Esophagus squamous epithelium (tissue), 5 donors: ENCODE measurements at regions not wholly inside any gene's neighbourhood (a gene's known extent, or its start where the extent isn't known, plus 50 kb on each side); places are given as distances from the start of the nearest gene placed in this dataset.

ENCODE experiments used
- DNase-seq: peaks from one replicate; lab custom pipeline; 2025; lab: John Stamatoyannopoulos, UW
- H3K27ac ChIP-seq, 4 donors: fragments of 200-600 bp; sonication (generic); one replicate each; pipeline ENCODE4 v1.5.1; 2016 to 2019; ENCODE audit warnings: mild to moderate bottlenecking in 1 of 4
- H3K27me3 ChIP-seq, 4 donors: fragments of 200-600 bp; sonication (generic); 1 replicate in 3 of 4; 2 replicates in 1 of 4; pipeline versions ENCODE4 v1.5.1 to v1.6.0; 2017 to 2021; ENCODE audit warnings: antibody characterized with exemption in 1 of 4
- H3K36me3 ChIP-seq, 3 donors: fragments of 200-600 bp; sonication (generic); one replicate each; pipeline ENCODE4 v1.5.1; 2016 to 2019
- H3K4me1 ChIP-seq, 3 donors: fragments of 200-600 bp; sonication (generic); one replicate each; pipeline ENCODE4 v1.5.1; 2017 to 2019
- H3K4me3 ChIP-seq, 4 donors: fragments of 200-600 bp; sonication (generic); 1 replicate in 3 of 4; 2 replicates in 1 of 4; pipeline ENCODE4 v1.5.1; 2016 to 2019; ENCODE audit warnings: mild to moderate bottlenecking in 2 of 4, moderate library complexity in 1 of 4
- H3K9me3 ChIP-seq, 3 donors: fragments of 200-600 bp; sonication (generic); one replicate each; pipeline ENCODE4 v1.5.1; 2016 to 2019
- POLR2A ChIP-seq, 4 donors: fragments of 450-650 bp; IDR thresholded peaks; one replicate each; pipeline ENCODE4 v1.6.1; 2017; ENCODE audit warnings: antibody characterized with exemption in 4 of 4, mild to moderate bottlenecking in 4 of 4, moderate library complexity in 3 of 4
- WGBS, 2 donors: methylation state at CpG; one replicate each; pipeline ENCODE4 v1.1.5; 2018; 5-methylcytosine and 5-hydroxymethylcytosine counted together
- intact Hi-C: fragments of 100-400 bp; cut with DNase I; formaldehyde crosslinking; loops from one replicate; pipeline ENCODE4 v1.15.0; 2022
- TF ChIP-seq, protein P1 (sequence below), 6 experiments: fragments of 450-650 bp in 4 of 6; fragments of 200-600 bp in 2 of 6; sonication (generic) in 2 of 6; IDR thresholded peaks; one replicate each; pipeline ENCODE4 v1.5.1; 2016 to 2019; ENCODE audit warnings: antibody characterized with exemption in 6 of 6, mild to moderate bottlenecking in 4 of 6, moderate library complexity in 4 of 6
- donor health status: DM: yes; HTN: yes; CAD: no.

DNA sequence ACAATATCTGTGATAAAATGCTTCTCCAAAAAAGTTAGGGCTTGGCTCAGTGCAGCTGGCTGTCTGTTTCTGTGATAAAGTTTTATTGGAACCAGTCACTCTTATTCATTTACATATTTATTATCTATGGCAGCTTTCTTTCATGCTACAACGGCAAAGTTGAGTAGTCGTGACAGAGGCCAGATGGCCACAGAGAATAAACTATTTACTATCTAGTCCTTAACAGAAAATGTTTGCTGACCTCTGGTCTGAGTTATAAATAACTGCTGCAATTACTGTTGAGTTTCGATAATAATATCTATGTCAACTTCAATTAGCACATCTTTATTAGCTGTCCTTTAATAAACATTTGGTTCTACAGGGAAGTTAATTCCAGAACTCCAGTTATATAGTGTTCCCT, 180.2 kb upstream of the RUNX1 start:
- Histone ChIP-seq H3K4me1 (peaks cover 0 to 14% (median 0%) of the 10 kb centered on the region in 3 donors), H3K9me3 (no peaks in the 10 kb centered on the region), H3K36me3 (no peaks in the 10 kb centered on the region), H3K4me3 (no peak overlapping the region), H3K27me3 (no peaks in the 10 kb centered on the region), H3K27ac (no peak overlapping the region)
- intact Hi-C loops: no loop called here
- DNase-seq: no peak
- TF ChIP-seq POLR2A (IDR thresholded peaks at IDR 0.05): no peak
- TF ChIP-seq, protein P1, sequence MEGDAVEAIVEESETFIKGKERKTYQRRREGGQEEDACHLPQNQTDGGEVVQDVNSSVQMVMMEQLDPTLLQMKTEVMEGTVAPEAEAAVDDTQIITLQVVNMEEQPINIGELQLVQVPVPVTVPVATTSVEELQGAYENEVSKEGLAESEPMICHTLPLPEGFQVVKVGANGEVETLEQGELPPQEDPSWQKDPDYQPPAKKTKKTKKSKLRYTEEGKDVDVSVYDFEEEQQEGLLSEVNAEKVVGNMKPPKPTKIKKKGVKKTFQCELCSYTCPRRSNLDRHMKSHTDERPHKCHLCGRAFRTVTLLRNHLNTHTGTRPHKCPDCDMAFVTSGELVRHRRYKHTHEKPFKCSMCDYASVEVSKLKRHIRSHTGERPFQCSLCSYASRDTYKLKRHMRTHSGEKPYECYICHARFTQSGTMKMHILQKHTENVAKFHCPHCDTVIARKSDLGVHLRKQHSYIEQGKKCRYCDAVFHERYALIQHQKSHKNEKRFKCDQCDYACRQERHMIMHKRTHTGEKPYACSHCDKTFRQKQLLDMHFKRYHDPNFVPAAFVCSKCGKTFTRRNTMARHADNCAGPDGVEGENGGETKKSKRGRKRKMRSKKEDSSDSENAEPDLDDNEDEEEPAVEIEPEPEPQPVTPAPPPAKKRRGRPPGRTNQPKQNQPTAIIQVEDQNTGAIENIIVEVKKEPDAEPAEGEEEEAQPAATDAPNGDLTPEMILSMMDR (IDR thresholded peaks at IDR 0.05): no peak
- 69 to 74% methylated on average over 3 of the region's 3 CpGs for WGBS, 2 donors

DNA sequence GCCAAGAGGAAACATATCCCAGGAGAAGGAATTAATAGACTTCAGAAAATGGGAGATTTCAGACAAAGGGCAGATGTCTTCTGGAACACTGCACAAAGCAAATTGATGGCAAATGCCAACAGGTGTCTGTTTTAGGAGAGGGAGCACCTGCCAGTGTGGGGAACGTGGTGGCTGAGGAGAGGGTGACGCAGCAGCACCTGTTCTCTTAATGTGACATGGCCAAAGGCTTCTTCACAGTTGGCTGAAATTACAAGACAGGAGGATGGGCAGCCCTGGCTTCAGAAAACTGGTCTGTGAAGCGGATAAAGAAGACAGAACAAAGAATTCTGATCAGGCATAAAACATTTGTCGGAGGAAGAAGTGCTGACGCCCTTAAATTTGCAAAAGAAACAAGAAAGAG, 178.7 kb upstream of the RUNX1 start:
- H3K36me3 ChIP-seq: no peaks in the 10 kb centered on the region
- no peak overlapping the region for H3K27ac ChIP-seq
- no peak for TF ChIP-seq POLR2A (IDR thresholded peaks at IDR 0.05)
- TF ChIP-seq, protein P1 (IDR thresholded peaks at IDR 0.05): no peak
- intact Hi-C loops: no loop called here
- no peak for DNase-seq
- H3K9me3 ChIP-seq: no peaks in the 10 kb centered on the region
- peaks cover 0 to 20% (median 0%) of the 10 kb centered on the region in 3 donors for H3K4me1 ChIP-seq
- no peak overlapping the region for H3K4me3 ChIP-seq
- 59 to 65% methylated on average over 5 of the region's 5 CpGs for whole genome bisulfite sequencing, 2 donors
- H3K27me3 ChIP-seq: no peaks in the 10 kb centered on the region

DNA sequence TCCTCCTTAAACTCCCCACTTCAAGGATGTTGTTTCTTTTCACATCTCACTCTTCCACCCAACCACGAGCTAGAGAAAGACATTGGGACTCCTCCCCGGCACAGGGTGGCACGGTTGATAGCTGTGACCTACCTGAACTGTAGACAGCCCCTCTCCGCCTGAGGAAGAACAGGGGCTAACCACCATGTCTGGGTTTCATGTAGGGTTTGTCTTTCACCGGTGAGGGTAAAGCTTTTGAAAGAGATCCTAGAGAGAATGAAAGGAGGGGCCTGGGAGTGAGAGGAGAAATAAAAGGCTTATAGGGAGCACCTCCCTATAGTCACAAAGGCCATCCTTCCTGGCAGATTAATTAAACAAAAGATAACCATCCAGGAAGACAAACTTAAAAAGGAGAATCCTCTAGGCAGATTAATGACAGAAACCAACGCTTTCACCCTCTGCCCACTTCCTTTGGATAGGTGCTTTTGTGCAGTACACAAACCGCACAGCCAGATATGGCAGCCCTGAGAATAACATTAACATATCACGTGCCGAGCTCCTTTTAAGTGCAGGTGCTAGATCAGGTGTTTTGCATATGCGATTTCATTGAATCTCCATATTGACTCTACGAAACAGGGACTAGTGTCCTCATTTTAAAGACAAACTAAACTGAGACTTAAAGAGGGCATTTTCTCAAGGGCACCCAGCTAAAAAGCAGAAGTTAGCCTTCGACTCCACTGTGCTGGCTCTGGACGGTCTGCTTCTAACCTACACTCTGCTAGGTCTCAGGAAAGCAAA, 178.1 kb upstream of the RUNX1 start:
- TF ChIP-seq, protein P1 (IDR thresholded peaks at IDR 0.05): no peak
- TF ChIP-seq POLR2A (IDR thresholded peaks at IDR 0.05): no peak
- Histone ChIP-seq H3K27ac (no peak overlapping the region), H3K9me3 (no peaks in the 10 kb centered on the region)

DNA sequence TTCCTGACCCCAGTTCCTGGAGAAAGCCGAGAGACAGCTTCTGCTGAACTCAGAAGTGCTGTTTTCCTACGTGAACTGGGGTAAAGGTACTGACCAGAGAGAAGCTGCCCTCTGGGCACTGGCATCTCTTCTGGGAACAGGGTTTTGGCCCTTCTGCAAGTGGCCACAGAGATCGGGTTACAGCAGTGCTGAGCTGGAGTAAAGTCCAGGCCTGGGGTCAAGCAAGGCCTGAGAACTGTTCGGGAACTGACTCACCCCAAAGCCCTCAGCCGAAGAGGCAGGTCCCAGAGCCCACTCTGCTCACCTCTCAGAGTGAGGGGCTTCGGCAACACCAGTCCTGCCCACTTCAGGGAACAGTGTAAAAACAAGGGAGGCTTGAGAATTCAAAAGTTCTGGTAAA, 177.2 kb upstream of the RUNX1 start:
- 74 to 80% methylated on average over 1 to 5 of the region's 6 CpGs for WGBS, 2 donors
- Histone ChIP-seq H3K4me1 (peaks cover 0 to 27% (median 4%) of the 10 kb centered on the region in 3 donors), H3K27me3 (no peaks in the 10 kb centered on the region), H3K4me3 (no peak overlapping the region), H3K36me3 (no peaks in the 10 kb centered on the region), H3K27ac (no peak overlapping the region), H3K9me3 (no peaks in the 10 kb centered on the region)
- DNase-seq: no peak
- TF ChIP-seq POLR2A (IDR thresholded peaks at IDR 0.05): no peak
- TF ChIP-seq, protein P1 (IDR thresholded peaks at IDR 0.05): no peak
- intact Hi-C loops: no loop called here

More for the DNA sequence above, 178.1 kb upstream of the RUNX1 start:
- H3K4me3 ChIP-seq: no peak overlapping the region
- peaks cover 0 to 27% (median 3%) of the 10 kb centered on the region in 3 donors for H3K4me1 ChIP-seq
- no peak for DNase-seq
- WGBS, 2 donors: 74 to 82% methylated on average over 11 to 13 of the region's 13 CpGs
- intact Hi-C loops: no loop called here
- H3K36me3 ChIP-seq: no peaks in the 10 kb centered on the region
- H3K27me3 ChIP-seq: no peaks in the 10 kb centered on the region

DNA sequence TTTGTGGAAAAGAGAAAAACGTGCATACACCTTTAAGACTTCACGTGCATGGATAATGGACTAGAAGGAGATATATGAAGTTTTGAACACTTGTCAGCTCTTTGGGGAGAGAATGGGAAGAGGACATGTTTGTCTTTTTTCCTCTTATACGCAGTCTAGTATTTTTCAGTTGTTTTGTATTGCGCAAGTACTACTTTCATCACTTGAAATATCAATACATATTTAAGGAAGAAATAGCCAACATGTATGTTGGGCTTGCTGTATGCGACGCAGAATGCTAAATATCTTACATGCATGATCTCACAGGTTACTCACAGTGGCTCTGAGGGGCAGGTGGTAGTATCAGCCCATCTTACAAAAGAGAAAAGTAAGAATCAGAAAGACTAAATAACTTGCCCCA, 176.5 kb upstream of the RUNX1 start:
- no peaks in the 10 kb centered on the region for H3K9me3 ChIP-seq
- peaks cover 0 to 20% (median 4%) of the 10 kb centered on the region in 3 donors for H3K4me1 ChIP-seq
- no peaks in the 10 kb centered on the region for H3K36me3 ChIP-seq
- DNase-seq: no peak
- no peaks in the 10 kb centered on the region for H3K27me3 ChIP-seq
- no peak for TF ChIP-seq POLR2A (IDR thresholded peaks at IDR 0.05)
- TF ChIP-seq, protein P1 (IDR thresholded peaks at IDR 0.05): no peak
- H3K4me3 ChIP-seq: no peak overlapping the region
- H3K27ac ChIP-seq: no peak overlapping the region
- intact Hi-C loops: no loop called here
- WGBS, 2 donors: 86 to 89% methylated on average over 6 of the region's 6 CpGs
